AG10803 (cell line): ENCODE measurements at regions not wholly inside any gene's neighbourhood (a gene's known extent, or its start where the extent isn't known, plus 50 kb on each side); places are given as distances from the start of the nearest gene placed in this dataset.

ENCODE experiments used
- DNase-seq: peaks from one replicate; pipeline ENCODE4 v3.0.0; 2010; ENCODE audit warnings: low read depth
- H3K4me3 ChIP-seq: 2 replicates; pipeline ENCODE4 v1.5.1; 2011; ENCODE audit warnings: mild to moderate bottlenecking, low read length, control low read depth
- TF ChIP-seq, protein P1 (sequence below): conservative IDR thresholded peaks from 2 replicates; pipeline ENCODE4 v1.5.1; 2011; ENCODE audit warnings: mild to moderate bottlenecking, low read length, control low read depth, inconsistent platforms

DNA sequence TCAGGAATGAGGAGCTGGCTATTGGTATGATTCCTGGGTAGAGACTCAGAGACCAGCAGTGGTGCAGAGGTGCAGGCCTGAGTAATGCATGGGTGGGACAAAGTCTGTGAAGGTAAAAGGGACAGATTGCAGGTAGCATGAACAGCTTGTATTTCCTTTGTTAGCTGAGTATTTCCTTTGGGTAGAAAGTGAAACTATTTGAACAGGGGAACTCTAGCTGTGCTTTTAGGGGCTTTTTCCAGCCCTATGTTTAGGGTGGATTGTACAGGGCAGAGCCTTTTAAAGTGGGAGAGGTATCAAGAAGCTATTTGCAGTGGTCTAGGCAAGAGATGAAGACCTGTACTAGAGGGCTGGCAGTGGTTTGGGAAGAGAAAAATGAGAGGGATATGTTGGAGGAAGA, 739.9 kb downstream of the REEP3 start:
- no peak for DNase-seq
- TF ChIP-seq, protein P1, sequence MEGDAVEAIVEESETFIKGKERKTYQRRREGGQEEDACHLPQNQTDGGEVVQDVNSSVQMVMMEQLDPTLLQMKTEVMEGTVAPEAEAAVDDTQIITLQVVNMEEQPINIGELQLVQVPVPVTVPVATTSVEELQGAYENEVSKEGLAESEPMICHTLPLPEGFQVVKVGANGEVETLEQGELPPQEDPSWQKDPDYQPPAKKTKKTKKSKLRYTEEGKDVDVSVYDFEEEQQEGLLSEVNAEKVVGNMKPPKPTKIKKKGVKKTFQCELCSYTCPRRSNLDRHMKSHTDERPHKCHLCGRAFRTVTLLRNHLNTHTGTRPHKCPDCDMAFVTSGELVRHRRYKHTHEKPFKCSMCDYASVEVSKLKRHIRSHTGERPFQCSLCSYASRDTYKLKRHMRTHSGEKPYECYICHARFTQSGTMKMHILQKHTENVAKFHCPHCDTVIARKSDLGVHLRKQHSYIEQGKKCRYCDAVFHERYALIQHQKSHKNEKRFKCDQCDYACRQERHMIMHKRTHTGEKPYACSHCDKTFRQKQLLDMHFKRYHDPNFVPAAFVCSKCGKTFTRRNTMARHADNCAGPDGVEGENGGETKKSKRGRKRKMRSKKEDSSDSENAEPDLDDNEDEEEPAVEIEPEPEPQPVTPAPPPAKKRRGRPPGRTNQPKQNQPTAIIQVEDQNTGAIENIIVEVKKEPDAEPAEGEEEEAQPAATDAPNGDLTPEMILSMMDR, result no peak
- H3K4me3 ChIP-seq, result no peak overlapping the region

DNA sequence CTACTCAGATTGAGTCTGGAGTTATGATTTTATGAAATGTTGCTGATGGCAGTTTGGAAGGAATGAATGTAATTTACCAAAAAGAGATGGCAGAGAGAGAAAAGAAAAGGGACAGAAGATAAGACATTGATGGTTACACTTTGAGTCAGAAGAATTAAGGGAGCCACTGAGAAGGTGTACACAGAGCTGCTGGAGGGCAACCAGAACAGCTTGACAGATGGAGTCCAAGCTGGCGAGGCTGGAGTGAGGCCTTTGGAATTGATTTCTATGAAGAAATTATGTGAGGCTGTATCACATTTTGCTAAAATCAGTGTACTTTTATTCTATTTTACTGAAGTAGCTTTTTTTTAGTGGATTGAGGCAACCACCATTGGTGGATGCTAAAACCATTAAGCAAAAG, 740.5 kb downstream of the REEP3 start:
- no peak overlapping the region for H3K4me3 ChIP-seq
- DNase-seq, result no peak
- TF ChIP-seq, protein P1, result no peak

DNA sequence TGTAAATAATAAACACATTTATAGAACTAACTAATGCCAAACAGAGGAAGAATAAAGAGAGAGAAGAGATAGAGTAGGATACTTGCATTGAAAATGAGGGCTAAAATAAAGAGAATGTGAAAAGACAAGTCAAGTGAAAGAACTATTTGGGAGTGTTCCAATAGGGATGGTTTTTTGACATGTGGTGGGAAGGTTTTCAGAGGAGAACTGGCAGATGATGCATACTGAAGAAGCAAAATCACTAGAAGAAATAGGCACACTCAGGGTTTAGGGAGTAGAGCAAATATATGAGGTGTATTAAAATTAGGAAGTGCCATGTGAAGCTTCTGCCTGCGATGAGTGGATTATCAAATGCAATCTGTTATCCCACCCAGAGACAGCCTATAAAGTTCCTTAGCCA, 744.8 kb downstream of the REEP3 start:
- no peak overlapping the region for H3K4me3 ChIP-seq
- DNase-seq, result no peak
- TF ChIP-seq, protein P1, result no peak

DNA sequence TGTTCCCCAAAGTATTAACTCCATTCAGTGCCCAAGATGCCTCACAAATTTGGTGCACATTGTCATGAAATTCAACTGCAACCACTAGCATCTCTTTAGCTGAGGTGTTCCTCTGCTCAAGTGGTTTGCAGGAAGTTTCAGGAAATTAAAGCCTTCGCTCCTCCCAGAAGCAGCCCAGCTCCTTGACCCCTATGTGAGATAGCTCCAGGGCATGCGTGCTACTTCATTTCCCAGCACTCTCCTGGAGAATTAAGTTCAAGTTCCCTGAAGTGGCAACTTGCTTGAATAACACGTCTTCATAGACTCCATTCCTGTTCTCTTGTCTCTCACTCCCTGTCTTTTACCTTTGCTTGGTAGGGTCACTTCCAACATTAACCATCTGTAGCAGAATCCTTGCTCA, 750.3 kb downstream of the REEP3 start:
- TF ChIP-seq, protein P1, result no peak
- H3K4me3 ChIP-seq, result no peak overlapping the region
- DNase-seq, result no peak

DNA sequence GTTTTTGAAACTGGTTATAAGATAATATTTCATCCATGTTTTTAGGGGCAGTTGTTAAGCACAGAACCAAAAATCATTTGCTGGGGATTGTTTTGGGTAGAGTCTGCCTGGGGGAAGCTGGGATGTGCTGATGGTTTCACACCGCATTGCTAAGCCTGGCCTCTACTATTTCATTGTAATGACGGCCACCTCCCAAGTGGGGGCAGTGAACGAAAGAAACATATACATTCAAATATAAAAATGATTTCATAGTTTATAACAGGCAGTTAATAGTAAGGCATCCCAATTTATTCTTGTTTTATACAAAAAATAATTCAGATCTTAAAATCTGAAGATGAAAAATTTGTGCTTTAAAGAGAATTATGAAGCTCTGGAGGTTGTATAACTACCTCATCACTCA, 750.8 kb downstream of the REEP3 start:
- no peak overlapping the region for H3K4me3 ChIP-seq
- DNase-seq, result no peak
- TF ChIP-seq, protein P1, result no peak

DNA sequence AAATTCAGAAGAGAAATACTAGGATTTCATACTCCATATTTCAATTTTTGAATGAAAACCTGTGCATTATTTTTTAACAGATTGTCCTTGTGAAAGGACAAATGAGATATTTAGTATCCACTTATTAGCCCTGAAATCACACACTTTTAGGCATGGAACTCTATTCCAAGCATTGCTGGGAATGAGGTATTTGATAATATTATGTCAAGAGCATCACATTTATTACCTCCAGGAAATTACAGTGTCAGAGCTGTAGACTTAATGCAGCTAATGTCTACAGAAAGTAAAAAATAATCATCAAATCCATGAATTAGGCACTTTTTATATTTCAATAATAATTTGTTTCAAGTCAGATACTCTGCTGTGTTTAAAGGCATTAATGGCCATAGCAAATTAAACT, 753.8 kb downstream of the REEP3 start:
- TF ChIP-seq, protein P1, result no peak
- H3K4me3 ChIP-seq, result no peak overlapping the region
- no peak for DNase-seq

DNA sequence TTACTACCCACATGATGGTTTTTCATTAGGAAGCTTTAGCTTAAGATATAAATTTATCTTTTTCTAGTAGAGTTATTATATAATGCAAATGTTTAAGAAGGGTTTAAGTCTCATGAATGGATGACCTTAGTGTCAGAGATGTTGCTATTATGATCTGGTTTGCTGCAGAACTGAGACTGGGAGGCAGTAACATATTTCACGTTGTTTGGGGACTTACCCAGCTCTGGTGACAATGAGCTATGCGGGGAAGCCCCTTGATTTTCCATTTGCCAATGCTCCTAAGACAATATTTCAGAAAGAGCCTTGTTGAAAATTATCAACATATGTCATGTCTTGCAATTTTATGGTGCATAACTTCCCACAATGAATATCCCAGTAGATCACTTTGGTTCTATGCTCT, 754.6 kb downstream of the REEP3 start:
- DNase-seq, result no peak
- H3K4me3 ChIP-seq, result no peak overlapping the region
- TF ChIP-seq, protein P1, result no peak
